Omental fat pad (tissue), 3 donors: ENCODE measurements at regions not wholly inside any gene's neighbourhood (a gene's known extent, or its start where the extent isn't known, plus 50 kb on each side); places are given as distances from the start of the nearest gene placed in this dataset.

Experiments
- ATAC-seq: fragments of 150-250 bp; one replicate; pipeline ENCODE4 v1.9.1; 2016; ENCODE audit warnings: mild to moderate bottlenecking, moderate library complexity; ENCODE audit not compliant: low FRiP score
- DNase-seq: peaks from one replicate; pipeline ENCODE4 v3.0.0-alpha.2; 2019; ENCODE audit warnings: low spot score
- CTCF ChIP-seq, 3 donors: fragments of 450-650 bp; IDR thresholded peaks; one replicate each; pipeline ENCODE4 v1.5.1; 2016 to 2017; ENCODE audit warnings: antibody characterized with exemption in 3 of 3, mild to moderate bottlenecking in 3 of 3, moderate library complexity in 2 of 3

- DNase-seq: no peak
- no peak for TF ChIP-seq CTCF (IDR thresholded peaks at IDR 0.05)
- no peak for ATAC-seq
These were observed 117.8 kb upstream of the LGALSL start for GRCh38 chr2:64336171-64336570.

GRCh38 chr2:64337314-64337713 is 116.6 kb upstream of the LGALSL start:
- ATAC-seq (no peak), DNase-seq (no peak)
- TF ChIP-seq CTCF (IDR thresholded peaks at IDR 0.05): no peak

- no peak for TF ChIP-seq CTCF (IDR thresholded peaks at IDR 0.05)
- no peak for ATAC-seq
- DNase-seq: no peak
These were observed 115.9 kb upstream of the LGALSL start for GRCh38 chr2:64338108-64338507.

- DNase-seq (no peak), ATAC-seq (no peak)
- no peak for TF ChIP-seq CTCF (IDR thresholded peaks at IDR 0.05)
These were observed 115.0 kb upstream of the LGALSL start for GRCh38 chr2:64338910-64339500.

GRCh38 chr2:64341461-64341860 is 112.5 kb upstream of the LGALSL start:
- ATAC-seq: no peak
- no peak for TF ChIP-seq CTCF (IDR thresholded peaks at IDR 0.05)
- no peak for DNase-seq

- no peak for TF ChIP-seq CTCF (IDR thresholded peaks at IDR 0.05)
- ATAC-seq (no peak), DNase-seq (no peak)
These were observed 111.5 kb upstream of the LGALSL start for GRCh38 chr2:64342195-64343099.
